MCF 10A (cell line): ENCODE measurements at regions not wholly inside any gene's neighbourhood (a gene's known extent, or its start where the extent isn't known, plus 50 kb on each side); places are given as distances from the start of the nearest gene placed in this dataset.

Source experiments
- BruUV-seq: library from RNA; stranded (reverse); fragments of 400-500 nt; replicated peaks from 2 replicates; lab custom pipeline; 2021; lab: Mats Ljungman, UMichigan
- CTCF ChIA-PET: fragments of 300-600 bp; sonication (Branson Sonifier 250); formaldehyde crosslinking; extraction: SDS; loops from one replicate; lab custom pipeline; 2021; ENCODE audit warnings: antibody characterized with exemption, inconsistent platforms; lab: Yijun Ruan, JAX
- POLR2A ChIA-PET: fragments of 300-600, 350-650 bp; sonication (Branson Sonifier 250); formaldehyde crosslinking; extraction: SDS; loops from one replicate; lab custom pipeline; 2020; ENCODE audit warnings: antibody characterized with exemption, inconsistent platforms; lab: Yijun Ruan, JAX
- DNase-seq: peaks from one replicate; pipeline ENCODE4 v3.0.0-alpha.2; 2018; ENCODE audit not compliant: unreplicated experiment
- H3K27ac Mint-ChIP-seq: one replicate; pipeline ENCODE4 v1.8.0; 2022; ENCODE audit warnings: mild to moderate bottlenecking, low read depth, mixed read lengths; ENCODE audit not compliant: unreplicated experiment
- H3K27me3 Mint-ChIP-seq: one replicate; pipeline ENCODE4 v1.8.0; 2022; ENCODE audit warnings: mixed read lengths; ENCODE audit not compliant: insufficient read depth, unreplicated experiment
- H3K36me3 Mint-ChIP-seq: one replicate; pipeline ENCODE4 v1.8.0; 2022; ENCODE audit warnings: mild to moderate bottlenecking, moderate library complexity, mixed read lengths; ENCODE audit not compliant: insufficient read depth, unreplicated experiment
- H3K4me1 Mint-ChIP-seq: one replicate; pipeline ENCODE4 v1.8.0; 2022; ENCODE audit warnings: mixed read lengths; ENCODE audit not compliant: insufficient read depth, unreplicated experiment
- H3K4me3 Mint-ChIP-seq: one replicate; pipeline ENCODE4 v1.8.0; 2022; ENCODE audit warnings: mild to moderate bottlenecking, moderate library complexity, mixed read lengths; ENCODE audit not compliant: unreplicated experiment
- H3K9me3 Mint-ChIP-seq: one replicate; pipeline ENCODE4 v1.8.0; 2022; ENCODE audit warnings: mixed read lengths; ENCODE audit not compliant: unreplicated experiment
- CTCF ChIP-seq: fragments of 200-600 bp; IDR thresholded peaks from one replicate; pipeline ENCODE4 v1.8.0; 2022; ENCODE audit warnings: antibody characterized with exemption, mild to moderate bottlenecking; ENCODE audit not compliant: unreplicated experiment
- intact Hi-C: fragments of 100-400 bp; cut with micrococcal nuclease; formaldehyde crosslinking; loops from 2 replicates; pipeline ENCODE4 v1.14.1; 2022

GRCh38 chr12:98096436-98096835 lies 419.0 kb upstream of the TMPO start:
- BruUV-seq, result no TSS peak
- Mint-ChIP-seq H3K4me1 (no peaks in the 10 kb centered on the region), H3K27me3 (peaks cover 11% of the 10 kb centered on the region), H3K36me3 (no peaks in the 10 kb centered on the region), H3K27ac (no peak overlapping the region), H3K4me3 (no peak overlapping the region), H3K9me3 (peaks cover 15% of the 10 kb centered on the region)
- ChIA-PET POLR2A (no interaction called here), CTCF (no interaction called here)
- intact Hi-C loops, result no loop called here
- DNase-seq, result no peak
- no peak for TF ChIP-seq CTCF

- TF ChIP-seq CTCF, result no peak
- no peaks in the 10 kb centered on the region for H3K27me3 Mint-ChIP-seq
- BruUV-seq, result no TSS peak
- no peak overlapping the region for H3K27ac Mint-ChIP-seq
- H3K4me3 Mint-ChIP-seq, result no peak overlapping the region
- H3K9me3 Mint-ChIP-seq, result no peaks in the 10 kb centered on the region
- intact Hi-C loops, result no loop called here
- CTCF ChIA-PET, result interaction anchor here (0.5 to 0.6 kb wide), 3 partner anchors 14 to 84 kb away, joined by 3 to 4 read pairs (median 3); no protein-coding TSS in a partner anchor
- no peaks in the 10 kb centered on the region for H3K4me1 Mint-ChIP-seq
- H3K36me3 Mint-ChIP-seq, result no peaks in the 10 kb centered on the region
- POLR2A ChIA-PET, result no interaction called here
- DNase-seq, result no peak
Observed at GRCh38 chr12:98106031-98106683, 409.2 kb upstream of the TMPO start.

- no peak for DNase-seq
- intact Hi-C loops, result no loop called here
- BruUV-seq, result no TSS peak
- H3K4me3 Mint-ChIP-seq, result no peak overlapping the region
- H3K9me3 Mint-ChIP-seq, result no peaks in the 10 kb centered on the region
- TF ChIP-seq CTCF, result no peak
- no peaks in the 10 kb centered on the region for H3K27me3 Mint-ChIP-seq
- POLR2A ChIA-PET, result no interaction called here
- H3K4me1 Mint-ChIP-seq, result no peaks in the 10 kb centered on the region
- no peak overlapping the region for H3K27ac Mint-ChIP-seq
- no peaks in the 10 kb centered on the region for H3K36me3 Mint-ChIP-seq
- CTCF ChIA-PET, result interaction anchor here (0.6 kb wide), 1 partner anchor 8 kb away, joined by 3 read pairs; no protein-coding TSS in a partner anchor
Observed at GRCh38 chr12:98109266-98109665, 406.1 kb upstream of the TMPO start.

GRCh38 chr12:98110536-98110935 lies 404.9 kb upstream of the TMPO start:
- no TSS peak for BruUV-seq
- Mint-ChIP-seq H3K4me3 (no peak overlapping the region), H3K36me3 (no peaks in the 10 kb centered on the region), H3K9me3 (no peaks in the 10 kb centered on the region), H3K27ac (no peak overlapping the region), H3K4me1 (no peaks in the 10 kb centered on the region), H3K27me3 (peaks cover 4% of the 10 kb centered on the region)
- CTCF ChIA-PET, result no interaction called here
- POLR2A ChIA-PET, result no interaction called here
- intact Hi-C loops, result no loop called here
- no peak for DNase-seq
- TF ChIP-seq CTCF, result no peak
